ENCODE measurements at regions not wholly inside any gene's neighbourhood (a gene's known extent, or its start where the extent isn't known, plus 50 kb on each side); places are given as distances from the start of the nearest gene placed in this dataset.

DNA sequence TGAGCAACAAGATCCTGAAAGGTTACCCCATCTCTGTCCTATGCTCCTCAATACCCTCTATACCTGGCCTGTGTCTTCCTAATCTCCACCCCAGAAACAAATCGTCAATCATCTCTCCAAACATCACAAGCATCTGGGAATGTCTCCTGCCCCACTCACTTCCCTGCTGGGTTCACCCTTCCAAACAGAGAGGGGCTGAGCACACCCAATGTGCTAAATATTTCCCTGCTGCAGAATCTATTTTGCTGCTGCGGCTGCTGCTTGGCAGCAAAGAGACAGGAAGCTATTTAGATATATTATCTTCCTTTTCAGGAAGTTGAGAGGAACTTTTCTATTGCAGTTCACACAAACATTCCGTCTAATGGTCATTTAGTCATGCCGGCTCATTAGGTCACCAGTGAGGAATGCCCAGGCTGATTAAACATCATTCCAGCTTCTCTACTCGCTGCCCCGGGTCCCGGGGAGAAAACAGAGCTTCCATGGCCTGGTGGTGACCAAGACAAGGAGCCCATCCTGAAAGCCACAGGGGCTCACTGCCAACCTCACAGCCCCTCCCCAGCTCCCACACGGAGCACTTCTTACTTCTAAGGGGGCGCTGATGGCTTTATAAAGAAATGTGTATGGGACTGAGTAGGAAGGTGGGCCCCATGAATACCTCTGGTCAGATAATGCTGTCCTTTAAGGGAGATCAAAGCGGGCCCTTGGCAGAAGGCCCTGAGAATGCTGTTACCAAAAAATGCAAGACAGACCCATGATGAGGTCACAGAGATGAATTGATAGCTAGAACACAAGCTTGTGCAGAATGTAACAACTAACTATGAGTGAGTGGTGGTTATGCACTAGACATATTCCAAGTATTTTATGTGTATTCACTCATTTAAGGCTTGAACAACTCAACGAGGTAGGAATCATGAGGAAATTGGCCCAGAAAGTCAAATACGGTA, 218.3 kb downstream of the SOX9 start:
- no peak for TF ChIP-seq CTCF (IDR thresholded peaks at IDR 0.05)

GRCh38 chr17:72340836-72341235, 220.0 kb downstream of the SOX9 start:
- TF ChIP-seq CTCF (IDR thresholded peaks at IDR 0.05): no peak

DNA sequence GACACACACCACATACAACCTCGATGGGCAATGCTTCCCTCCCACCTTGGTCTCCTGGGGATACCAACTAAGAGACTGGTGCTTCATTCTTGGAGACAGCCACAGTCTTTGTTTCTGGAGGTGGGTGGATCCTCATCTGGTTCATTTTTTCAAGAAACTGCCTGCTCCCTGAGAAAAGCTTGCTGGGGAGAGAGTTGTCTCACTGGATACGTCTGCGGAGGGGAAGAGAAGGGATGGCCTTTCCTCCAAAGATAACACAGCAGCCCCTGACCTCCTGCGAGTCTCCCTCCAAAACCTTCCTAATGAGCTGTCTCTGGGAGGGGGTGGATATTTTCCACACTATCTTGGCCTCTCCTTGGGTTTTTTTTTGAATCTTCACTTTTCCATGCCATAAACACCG, 221.2 kb downstream of the SOX9 start:
- TF ChIP-seq CTCF (IDR thresholded peaks at IDR 0.05): no peak

- no peak for TF ChIP-seq CTCF (IDR thresholded peaks at IDR 0.05)
Observed at GRCh38 chr17:72342627-72343527, 222.1 kb downstream of the SOX9 start.

DNA sequence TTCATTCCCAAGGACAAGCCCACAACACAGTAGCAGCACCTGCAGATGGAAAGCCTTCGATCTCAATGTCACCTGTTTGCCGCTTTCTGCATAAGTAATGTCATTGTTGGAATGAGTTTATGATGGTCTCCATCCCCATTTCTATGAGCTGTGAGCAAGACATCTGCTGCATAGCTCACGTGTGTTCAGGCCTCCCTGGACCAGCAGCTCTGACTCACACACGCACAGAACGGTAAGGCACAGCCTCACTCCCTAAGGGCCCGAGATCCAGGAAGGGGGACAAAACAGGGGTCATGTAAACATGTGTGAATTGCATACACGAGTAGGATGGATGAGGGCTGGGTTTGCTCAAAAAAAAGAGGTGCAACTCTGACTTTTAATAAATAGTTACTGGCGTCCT, 223.1 kb downstream of the SOX9 start:
- TF ChIP-seq CTCF (IDR thresholded peaks at IDR 0.05): no peak

GRCh38 chr17:72344613-72345012, 223.8 kb downstream of the SOX9 start:
- TF ChIP-seq CTCF (IDR thresholded peaks at IDR 0.05): no peak

DNA sequence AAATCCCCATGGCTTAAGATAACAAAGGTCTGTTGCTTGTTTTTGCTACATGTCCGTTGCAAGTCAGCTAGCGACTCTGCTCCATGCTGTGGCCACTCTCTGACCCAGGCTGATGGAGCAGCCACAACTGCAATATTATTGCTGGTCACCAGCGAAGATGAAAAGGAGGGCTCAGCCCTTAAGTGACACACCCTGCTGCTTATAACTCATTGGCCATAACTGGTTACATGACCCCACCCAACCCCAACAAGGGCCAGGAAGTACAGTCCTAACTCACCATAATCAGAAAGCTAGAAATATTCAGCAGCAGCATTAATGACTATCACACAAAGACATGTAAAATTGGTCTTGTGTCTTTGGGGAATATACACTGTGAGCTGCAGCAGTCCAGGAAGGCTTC, 224.3 kb downstream of the SOX9 start:
- no peak for TF ChIP-seq CTCF (IDR thresholded peaks at IDR 0.05)
